B cell (primary cell): ENCODE measurements at regions not wholly inside any gene's neighbourhood (a gene's known extent, or its start where the extent isn't known, plus 50 kb on each side); places are given as distances from the start of the nearest gene placed in this dataset.
"Not testable (repeated sequence)": the region's sequence is repeated elsewhere in the genome, so short reads cannot be mapped to it uniquely, and the experiment has no call there.

ENCODE experiments used
- ATAC-seq: fragments of 200-7000 bp; cut with Tn5 transposase; one replicate; pipeline ENCODE4 v1.10.0; 2021; ENCODE audit warnings: low read depth, mild to moderate bottlenecking, moderate number of reproducible peaks, moderate library complexity
- CTCF ChIA-PET: fragments of 350-600 bp; sonication (Branson Sonifier 250); formaldehyde crosslinking; loops from one replicate; lab custom pipeline; 2021; ENCODE audit warnings: antibody characterized with exemption, inconsistent platforms; lab: Charles Lee
- POLR2A ChIA-PET: fragments of 350-600 bp; sonication (Branson Sonifier 250); formaldehyde crosslinking; loops from one replicate; lab custom pipeline; 2021; ENCODE audit warnings: antibody characterized with exemption; lab: Charles Lee
- DNase-seq: peaks from one replicate; pipeline ENCODE4 v3.0.0; 2013
- H2AFZ ChIP-seq: 2 replicates; pipeline ENCODE4 v1.6.1; 2012; ENCODE audit warnings: mild to moderate bottlenecking, low read depth, low read length; ENCODE audit not compliant: insufficient read depth, poor library complexity, severe bottlenecking
- H3K27ac ChIP-seq, 2 donors: 1 replicate in 1 of 2; 2 replicates in 1 of 2; pipeline ENCODE4 v1.5.1; 2012 to 2013; ENCODE audit warnings: low read length in 2 of 2, mild to moderate bottlenecking in 2 of 2, moderate library complexity in 1 of 2
- H3K27me3 ChIP-seq, 4 experiments: fragments of 200-600 bp in 1 of 4; sonication (generic) in 1 of 4; replicated peaks in 1 of 4; 1 replicate in 2 of 4; 2 replicates in 2 of 4; pipeline versions ENCODE4 v1.6.1 to v1.7.0; 2013 to 2016; ENCODE audit warnings: low read length in 3 of 4, mild to moderate bottlenecking in 2 of 4, mixed read lengths in 1 of 4, moderate library complexity in 1 of 4; ENCODE audit not compliant: insufficient read depth in 4 of 4, control insufficient read depth in 3 of 4; ENCODE audit errors: control extremely low read depth in 1 of 4
- H3K36me3 ChIP-seq, 2 experiments: replicated peaks in 1 of 2; 1 replicate in 1 of 2; 2 replicates in 1 of 2; pipeline versions ENCODE4 v1.6.1 to v1.7.1; 2013; ENCODE audit warnings: low read length in 1 of 2; ENCODE audit not compliant: insufficient read depth in 2 of 2, control insufficient read depth in 1 of 2; ENCODE audit errors: control extremely low read depth in 1 of 2, extremely low read depth in 1 of 2
- H3K4me1 ChIP-seq, 2 donors: fragments of 200-600 bp in 1 of 2; sonication (generic) in 1 of 2; 1 replicate in 1 of 2; 2 replicates in 1 of 2; pipeline versions ENCODE4 v1.5.1 to v1.6.1; 2013 to 2017; ENCODE audit warnings: low read length in 2 of 2; ENCODE audit not compliant: control insufficient read depth in 2 of 2, insufficient read depth in 2 of 2
- H3K4me2 ChIP-seq: replicated peaks from 2 replicates; pipeline ENCODE3; 2012; ENCODE audit warnings: mild to moderate bottlenecking, low read depth, low read length; ENCODE audit not compliant: poor library complexity, severe bottlenecking
- H3K4me3 ChIP-seq, 5 experiments: fragments of 200-600 bp in 1 of 5; sonication (generic) in 1 of 5; 1 replicate in 3 of 5; 2 replicates in 2 of 5; pipeline versions ENCODE4 v1.5.1 to v1.7.0; 2011 to 2016; ENCODE audit warnings: low read length in 4 of 5, mild to moderate bottlenecking in 4 of 5, low read depth in 2 of 5, control low read depth in 1 of 5, moderate library complexity in 1 of 5; ENCODE audit not compliant: insufficient read depth in 1 of 5; ENCODE audit errors: control extremely low read depth in 1 of 5, extremely low read depth in 1 of 5
- H3K79me2 ChIP-seq: fragments of 200-600 bp; sonication (generic); one replicate; pipeline ENCODE4 v1.6.0; 2016; ENCODE audit warnings: low read length; ENCODE audit not compliant: control insufficient read depth, insufficient read depth
- H3K9ac ChIP-seq: fragments of 200-600 bp; sonication (generic); 2 replicates; pipeline ENCODE4 v1.6.1; 2017; ENCODE audit warnings: mild to moderate bottlenecking, low read length, moderate library complexity
- H3K9me3 ChIP-seq, 3 donors: one replicate each; pipeline versions ENCODE4 v1.6.1 to v1.7.1; 2013; ENCODE audit warnings: low read length in 2 of 3; ENCODE audit not compliant: control insufficient read depth in 2 of 3, insufficient read depth in 1 of 3; ENCODE audit errors: control extremely low read depth in 1 of 3
- H4K20me1 ChIP-seq: 2 replicates; pipeline ENCODE4 v1.6.0; 2012; ENCODE audit warnings: mild to moderate bottlenecking, low read length; ENCODE audit not compliant: insufficient read depth, control insufficient read depth, poor library complexity, severe bottlenecking
- H3K27ac Mint-ChIP-seq: one replicate; pipeline ENCODE4 v1.8.0; 2021; ENCODE audit warnings: mixed read lengths
- H3K27me3 Mint-ChIP-seq: one replicate; pipeline ENCODE4 v1.8.0; 2021; ENCODE audit warnings: mixed read lengths
- H3K4me1 Mint-ChIP-seq: one replicate; pipeline ENCODE4 v1.8.0; 2021; ENCODE audit warnings: mixed read lengths
- H3K4me3 Mint-ChIP-seq: one replicate; pipeline ENCODE4 v1.8.0; 2021; ENCODE audit warnings: mixed read lengths
- H3K9me3 Mint-ChIP-seq: one replicate; pipeline ENCODE4 v1.8.0; 2022; ENCODE audit warnings: mixed read lengths; ENCODE audit not compliant: insufficient read depth
- CTCF ChIP-seq: fragments of 200-600 bp; IDR thresholded peaks from one replicate; pipeline ENCODE4 v1.8.0; 2022; ENCODE audit warnings: antibody characterized with exemption, mild to moderate bottlenecking
- EZH2 ChIP-seq: IDR thresholded peaks from 2 replicates; pipeline ENCODE4 v1.6.1; 2012; ENCODE audit warnings: borderline replicate concordance, low read depth, mild to moderate bottlenecking, moderate library complexity, low read length; ENCODE audit not compliant: insufficient read depth, poor library complexity, severe bottlenecking
- WGBS: methylation state at CpG from one replicate; pipeline ENCODE4 v1.1.5; 2013; ENCODE audit warnings: missing lambda C conversion rate; ENCODE audit not compliant: insufficient coverage; 5-methylcytosine and 5-hydroxymethylcytosine counted together
- intact Hi-C: fragments of 100-400 bp; cut with micrococcal nuclease; formaldehyde crosslinking; loops from one replicate; pipeline ENCODE4 v1.10.0; 2022

- ChIA-PET CTCF (no interaction called here), POLR2A (no interaction called here)
- no peaks in the 10 kb centered on the region for H3K4me1 Mint-ChIP-seq
- 88% methylated on average over 6 of the region's 15 CpGs for WGBS
- no peak overlapping the region for H3K4me2 ChIP-seq
- no peaks in the 10 kb centered on the region for H4K20me1 ChIP-seq
- H3K27ac Mint-ChIP-seq = no peak overlapping the region
- ATAC-seq = no peak
- TF ChIP-seq CTCF (no peak), EZH2 (no peak)
- peaks cover 8% of the 10 kb centered on the region for H3K27me3 Mint-ChIP-seq
- H3K36me3 ChIP-seq = no peaks in the 10 kb centered on the region
- H3K27me3 ChIP-seq = no peaks in the 10 kb centered on the region
- H2AFZ ChIP-seq = no peak overlapping the region
- H3K9me3 ChIP-seq = peaks cover 0 to 10% (median 0%) of the 10 kb centered on the region in 3 donors
- intact Hi-C loops = loop anchor here (5.0 kb wide), 1 partner anchor 764 kb away; no protein-coding TSS in a partner anchor
- H3K27ac ChIP-seq = no peak overlapping the region
- no peak overlapping the region for H3K4me3 Mint-ChIP-seq
- no peaks in the 10 kb centered on the region for H3K4me1 ChIP-seq
- H3K79me2 ChIP-seq = no peaks in the 10 kb centered on the region
- no peak overlapping the region for H3K4me3 ChIP-seq
- H3K9me3 Mint-ChIP-seq = no peaks in the 10 kb centered on the region
- no peak overlapping the region for H3K9ac ChIP-seq
- DNase-seq = no peak
Measured at GRCh38 chr18:78878335-78878734, 101.3 kb upstream of the SALL3 start.

DNA sequence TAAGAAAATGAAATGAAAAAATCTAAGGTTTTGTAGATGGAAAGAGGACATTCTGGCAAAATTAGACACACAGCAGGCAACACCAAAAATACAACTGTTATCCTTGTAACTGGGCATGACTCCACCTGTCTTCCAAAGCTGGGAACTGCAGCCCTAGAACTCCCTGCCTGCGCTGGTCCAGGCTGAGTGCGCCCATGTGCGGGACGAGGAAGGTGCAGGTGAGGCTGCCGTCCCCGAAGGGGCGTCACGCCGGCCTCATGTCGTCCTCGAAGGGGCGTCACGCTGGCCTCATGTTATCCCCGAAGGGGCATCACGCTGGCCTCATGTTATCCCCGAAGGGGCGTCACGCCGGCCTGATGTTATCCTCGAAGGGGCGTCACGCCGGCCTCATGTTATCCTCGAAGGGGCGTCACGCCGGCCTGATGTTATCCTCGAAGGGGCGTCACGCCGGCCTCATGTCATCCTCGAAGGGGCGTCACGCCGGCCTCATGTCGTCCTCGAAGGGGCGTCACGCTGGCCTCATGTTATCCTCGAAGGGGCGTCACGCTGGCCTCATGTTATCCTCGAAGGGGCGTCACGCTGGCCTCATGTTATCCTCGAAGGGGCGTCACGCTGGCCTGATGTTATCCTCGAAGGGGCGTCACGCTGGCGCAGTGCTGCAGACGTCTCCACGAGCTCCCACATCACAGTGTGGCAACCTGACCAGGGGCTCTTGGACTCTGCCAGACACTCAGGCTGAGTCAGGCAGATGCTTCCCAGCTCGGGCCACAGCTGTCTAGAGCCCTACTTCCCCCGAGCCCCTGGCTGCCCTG lies 100.3 kb upstream of the SALL3 start:
- intact Hi-C loops = loop anchor here (5.0 kb wide), 1 partner anchor 763 kb away; no protein-coding TSS in a partner anchor
- not testable (repeated sequence) for H3K4me1 Mint-ChIP-seq

More for the DNA sequence above, 100.3 kb upstream of the SALL3 start:
- CTCF ChIA-PET = interaction anchor here (0.7 kb wide), 1 partner anchor 280 kb away, joined by 3 read pairs; no protein-coding TSS in a partner anchor
- H3K4me2 ChIP-seq, H3K4me3 ChIP-seq, H3K27me3 ChIP-seq, H2AFZ ChIP-seq, ATAC-seq, DNase-seq, H3K27me3 Mint-ChIP-seq, H3K27ac Mint-ChIP-seq, H3K79me2 ChIP-seq, H3K4me1 ChIP-seq, H3K36me3 ChIP-seq, H3K27ac ChIP-seq, H3K9me3 Mint-ChIP-seq, H3K4me3 Mint-ChIP-seq, H3K9ac ChIP-seq, POLR2A ChIA-PET, H4K20me1 ChIP-seq: not testable (repeated sequence)
- 80% methylated on average over 44 of the region's 56 CpGs for WGBS
- H3K9me3 ChIP-seq = peaks cover 0 to 20% (median under 1%) of the 10 kb centered on the region in 3 donors
